ENCODE measurements at regions not wholly inside any gene's neighbourhood (a gene's known extent, or its start where the extent isn't known, plus 50 kb on each side); places are given as distances from the start of the nearest gene placed in this dataset.

DNA sequence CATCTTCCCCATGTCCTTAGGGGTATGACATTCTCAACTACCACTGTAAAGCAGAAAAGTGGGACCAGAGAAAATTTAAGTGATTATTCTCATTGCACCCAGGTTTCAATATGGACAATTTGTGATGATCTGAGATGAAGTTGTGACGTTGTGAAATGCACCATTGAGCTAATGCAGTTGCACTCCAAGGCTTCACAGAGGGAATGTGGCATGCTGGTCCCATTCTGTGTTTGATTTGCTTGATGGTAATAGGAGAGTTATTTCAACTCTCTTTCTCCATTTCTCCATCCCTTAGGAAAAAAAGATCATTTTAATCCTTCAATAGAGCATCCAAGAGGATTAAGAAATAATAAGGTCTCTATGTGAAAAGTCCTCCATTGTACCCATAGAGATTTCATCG lies 136.6 kb downstream of the SLC30A10 start:
- TF ChIP-seq POLR2AphosphoS5 (IDR thresholded peaks at IDR 0.05; ENCODE audit: borderline replicate concordance, low read depth, low read length) (no peak), EZH2 (IDR thresholded peaks at IDR 0.05) (no peak), FOXP2 (optimal IDR thresholded peaks at IDR 0.05; ENCODE audit: control extremely low read depth, extremely low read length, insufficient read depth) (no peak)
